EL (cell line): ENCODE measurements at regions not wholly inside any gene's neighbourhood (a gene's known extent, or its start where the extent isn't known, plus 50 kb on each side); places are given as distances from the start of the nearest gene placed in this dataset.
"Not testable (repeated sequence)": the region's sequence is repeated elsewhere in the genome, so short reads cannot be mapped to it uniquely, and the experiment has no call there.

ENCODE experiments used
- DNase-seq: peaks from one replicate; pipeline ENCODE4 v3.0.0-alpha.2; 2016

DNA sequence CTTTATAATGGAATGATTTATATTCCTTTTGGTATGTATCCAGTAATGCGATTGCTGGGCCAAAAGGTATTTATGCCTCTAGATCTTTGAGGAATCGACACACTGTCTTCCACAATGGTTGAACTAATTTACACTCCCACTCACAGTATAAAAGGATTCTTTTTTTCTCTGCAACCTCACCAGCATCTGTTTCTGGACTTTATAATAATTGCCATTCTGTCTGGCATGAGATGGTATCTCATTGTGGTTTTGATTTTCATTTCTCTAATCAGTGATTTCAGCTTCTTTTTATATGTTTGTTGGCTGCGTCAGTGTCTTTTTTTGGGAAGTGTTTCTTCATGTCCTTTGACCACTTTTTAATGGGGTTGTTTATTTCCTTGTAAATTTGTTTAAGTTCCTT is 679.3 kb downstream of the JRKL start:
- no peak for DNase-seq

- DNase-seq: no peak
These were observed 682.6 kb downstream of the JRKL start for GRCh38 chr11:97072420-97072819.

DNA sequence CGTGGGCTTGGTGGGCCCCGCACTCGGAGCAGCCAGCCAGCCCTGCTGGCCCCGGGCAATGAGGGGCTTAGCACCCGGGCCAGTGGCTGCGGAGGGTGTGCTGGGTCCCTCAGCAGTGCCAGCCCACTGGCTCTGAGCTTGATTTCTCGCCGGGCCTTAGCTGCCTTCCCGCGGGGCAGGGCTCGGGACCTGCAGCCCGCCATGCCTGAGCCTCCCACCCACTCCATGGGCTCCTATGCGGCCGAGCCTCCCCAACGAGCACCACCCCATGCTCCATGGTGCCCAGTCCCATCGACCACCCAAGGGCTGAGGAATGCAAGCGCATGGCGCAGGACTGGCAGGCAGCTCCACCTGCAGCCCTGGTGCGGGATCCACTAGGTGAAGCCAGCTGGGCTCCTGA is 686.9 kb downstream of the JRKL start:
- not testable (repeated sequence) for DNase-seq

GRCh38 chr11:97078443-97078842 is 688.6 kb downstream of the JRKL start:
- no peak for DNase-seq

DNA sequence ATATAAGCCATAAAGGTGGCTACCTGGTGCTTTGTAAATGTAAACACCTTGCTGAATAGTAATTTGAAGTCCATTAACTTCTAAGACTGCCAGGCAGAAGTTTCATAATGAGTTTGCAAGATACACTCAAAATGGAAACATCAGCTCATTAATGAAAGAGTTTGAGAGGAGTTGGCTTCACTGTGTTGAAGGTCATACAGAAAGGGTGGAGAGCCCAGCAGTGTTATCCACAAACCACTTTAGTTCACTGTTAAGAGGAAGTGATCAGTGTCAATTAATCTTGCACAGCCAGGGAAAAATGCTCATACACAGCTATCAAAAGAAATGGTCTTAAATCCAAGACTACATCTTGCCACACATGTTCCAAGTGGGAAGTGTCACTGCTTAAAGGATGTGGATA is 689.4 kb downstream of the JRKL start:
- DNase-seq: no peak

DNA sequence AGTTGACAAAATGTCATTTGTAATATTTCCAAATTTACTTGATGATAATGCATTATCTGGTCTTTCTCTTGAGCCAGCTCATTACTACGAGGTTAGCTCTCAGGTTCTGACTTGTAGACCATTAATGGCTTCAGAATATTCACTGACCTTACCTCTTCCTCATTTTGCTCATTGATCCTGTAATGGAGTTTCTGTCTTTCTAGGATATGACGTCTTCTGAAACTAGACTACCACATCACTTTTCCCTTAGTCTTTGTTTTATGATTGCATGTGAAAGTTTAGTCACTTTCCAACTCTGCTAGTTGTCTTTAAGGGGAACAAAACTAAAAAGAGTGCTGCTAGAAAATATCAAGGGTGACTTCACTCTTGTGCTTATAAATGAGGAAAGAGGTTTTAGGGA is 697.6 kb downstream of the JRKL start:
- DNase-seq: no peak

DNA sequence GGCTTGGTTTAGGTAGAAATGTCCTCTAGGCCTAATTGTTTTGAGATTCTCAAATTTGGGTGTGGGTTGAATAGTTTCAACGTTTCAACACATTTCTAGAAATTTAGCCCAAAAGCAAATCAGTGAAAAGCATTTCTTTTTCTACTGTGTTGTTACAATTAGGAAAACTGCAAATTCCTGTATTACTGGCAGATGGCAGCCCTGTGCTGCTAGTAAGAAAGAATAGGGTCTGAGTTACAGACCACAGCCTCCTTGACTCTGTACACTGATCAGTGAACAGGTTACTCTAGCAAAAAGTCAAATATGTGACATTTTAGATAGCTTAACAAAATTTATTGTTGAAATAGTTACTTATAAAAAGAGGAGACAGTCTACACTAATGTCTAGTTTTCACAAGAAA is 703.0 kb downstream of the JRKL start:
- no peak for DNase-seq

GRCh38 chr11:97102180-97102579 is 712.4 kb downstream of the JRKL start:
- DNase-seq: not testable (repeated sequence)

DNA sequence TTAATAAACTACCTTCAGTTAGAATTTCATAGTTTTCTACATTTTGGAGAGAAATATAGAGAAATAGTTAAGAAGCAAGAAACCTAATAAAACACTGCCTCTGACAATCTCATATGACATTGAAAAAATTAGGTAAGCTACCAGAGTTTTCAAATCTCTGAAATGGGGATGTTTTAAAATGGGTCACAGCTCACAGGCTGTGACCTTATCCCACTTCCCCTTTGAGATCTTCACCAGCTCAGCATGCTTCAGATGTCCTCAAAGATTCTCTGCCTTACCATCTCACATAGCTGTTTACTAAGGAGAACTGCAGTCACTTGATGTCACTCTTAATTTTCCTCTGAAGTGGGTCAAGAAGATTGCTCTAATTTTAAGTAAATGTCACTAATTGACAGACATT is 717.8 kb downstream of the JRKL start:
- no peak for DNase-seq

DNA sequence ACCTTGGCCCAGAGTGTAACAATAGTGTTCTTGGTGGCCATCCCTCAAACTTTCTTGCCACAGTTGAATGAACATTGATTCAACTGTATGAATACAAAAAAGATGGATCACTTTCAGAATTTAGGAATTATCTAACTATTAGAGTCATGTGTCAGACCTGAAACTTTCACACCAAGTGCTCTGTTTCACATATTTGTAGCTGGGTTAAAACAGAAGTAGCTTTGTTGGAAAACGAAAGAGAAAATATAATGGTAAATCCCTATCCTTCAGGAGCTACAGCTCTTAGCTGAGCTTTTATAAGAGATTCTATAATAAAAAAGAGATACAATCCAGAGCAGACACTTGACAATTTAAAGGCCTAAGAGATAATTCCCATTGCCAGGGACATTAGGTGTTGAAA is 719.3 kb downstream of the JRKL start:
- DNase-seq: no peak

GRCh38 chr11:97110376-97110775 is 720.6 kb downstream of the JRKL start:
- no peak for DNase-seq

GRCh38 chr11:97111559-97111958 is 721.7 kb downstream of the JRKL start:
- no peak for DNase-seq

GRCh38 chr11:97118614-97119200 is 728.9 kb downstream of the JRKL start:
- DNase-seq: no peak

GRCh38 chr11:97123237-97123636 is 733.4 kb downstream of the JRKL start:
- DNase-seq: no peak

DNA sequence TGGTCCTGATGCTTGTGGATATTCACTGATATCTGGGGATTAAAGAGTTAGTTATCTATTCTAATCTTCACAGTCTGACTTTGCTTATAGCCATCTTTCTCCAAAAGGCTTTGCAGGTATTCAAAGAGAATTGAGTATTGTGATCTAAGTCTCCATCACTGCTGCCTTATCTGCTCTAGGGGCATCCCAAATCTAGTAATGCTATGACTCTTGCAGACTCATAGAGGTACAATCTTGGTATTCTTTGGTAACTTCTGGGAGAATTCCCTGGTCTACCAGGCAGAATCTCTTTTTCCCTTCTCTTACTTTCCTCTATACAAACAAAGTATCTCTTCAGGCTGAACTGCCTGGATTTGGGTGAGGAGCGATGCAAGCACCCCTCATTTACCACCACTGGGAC is 746.3 kb downstream of the JRKL start:
- DNase-seq: no peak

- no peak for DNase-seq
These were observed 751.2 kb downstream of the JRKL start for GRCh38 chr11:97140885-97141494.

- no peak for DNase-seq
These were observed 753.6 kb downstream of the JRKL start for GRCh38 chr11:97143463-97143862.

GRCh38 chr11:97149741-97150140 is 759.9 kb downstream of the JRKL start:
- DNase-seq: no peak

GRCh38 chr11:97157221-97157740 is 767.5 kb downstream of the JRKL start:
- no peak for DNase-seq

DNA sequence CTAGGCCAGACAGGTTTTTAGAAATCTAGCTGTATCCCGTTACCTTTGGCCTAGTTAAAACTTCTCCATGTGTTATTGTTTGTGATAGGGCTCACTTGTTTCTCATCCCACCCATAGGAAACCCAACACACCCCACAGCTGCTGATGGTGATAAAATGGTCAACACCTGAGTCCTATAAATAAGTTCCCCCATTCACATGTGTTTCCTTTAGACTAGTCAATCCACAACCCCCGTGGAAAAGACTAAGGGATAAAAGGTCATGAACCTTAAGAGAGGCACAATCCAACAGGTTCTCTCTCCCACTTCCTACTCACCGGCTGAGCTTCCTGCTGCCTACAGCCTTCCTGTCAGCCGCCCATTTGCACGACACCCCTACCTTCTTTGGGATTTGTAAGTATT is 768.4 kb downstream of the JRKL start:
- DNase-seq: no peak

DNA sequence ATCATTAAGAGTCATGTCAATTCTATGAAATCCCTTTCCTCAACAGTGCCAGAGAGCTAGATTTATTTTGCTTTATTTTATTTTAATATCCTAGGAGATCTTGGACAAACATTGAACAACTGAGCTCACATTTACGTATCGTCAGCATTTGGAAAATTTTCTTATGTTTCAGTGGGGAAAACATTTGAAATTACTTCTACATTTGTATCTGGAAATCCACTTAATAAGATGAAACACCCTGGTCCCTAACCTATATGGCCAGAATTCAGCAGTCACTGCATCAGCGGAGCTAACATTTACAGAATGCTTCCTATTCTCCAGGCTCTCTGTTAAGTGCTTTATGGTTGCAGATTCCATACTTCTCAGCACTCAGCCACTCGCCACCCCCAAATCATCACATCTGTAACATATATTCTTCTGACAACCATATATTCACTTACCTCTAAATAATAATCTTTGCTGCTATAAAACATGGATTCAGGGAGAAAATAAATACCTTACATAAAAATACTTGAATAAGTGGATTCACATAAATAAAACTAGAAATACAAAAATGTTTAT is 773.9 kb downstream of the JRKL start:
- no peak for DNase-seq

GRCh38 chr11:97201743-97202612 is 812.2 kb downstream of the JRKL start:
- no peak for DNase-seq

DNA sequence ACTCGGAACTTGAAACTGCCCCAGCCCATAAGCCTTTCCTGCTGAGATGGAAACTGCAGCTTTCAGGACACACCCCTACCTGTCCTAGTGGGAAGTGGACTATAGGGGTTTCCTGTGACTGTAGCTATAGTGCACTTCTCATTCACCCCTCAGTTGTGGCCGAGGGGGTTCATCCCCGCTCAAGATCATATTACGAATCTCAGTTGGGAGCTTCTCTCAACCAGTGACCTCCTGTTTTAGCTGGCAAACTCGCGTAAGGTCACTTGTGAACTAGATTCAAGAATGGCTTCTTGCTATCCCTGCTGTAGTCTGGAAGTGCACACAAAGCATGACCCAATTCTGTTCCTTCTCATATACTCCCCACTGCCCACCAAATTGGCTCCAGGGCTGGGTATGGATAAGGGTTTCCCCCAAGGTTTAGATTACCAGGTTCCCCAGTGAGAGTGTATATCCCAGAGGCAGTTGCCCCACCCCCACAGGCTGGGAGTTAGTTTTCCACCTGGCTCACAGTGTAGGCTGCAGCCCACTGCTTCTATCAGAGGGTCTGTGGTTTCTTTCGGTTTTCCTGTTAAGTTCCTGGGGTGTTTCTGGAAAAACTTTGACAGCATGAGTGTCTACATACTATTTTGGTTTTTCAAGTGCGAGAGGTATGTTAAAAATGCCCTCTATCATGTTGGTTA is 812.9 kb downstream of the JRKL start:
- DNase-seq: no peak
